ENCODE measurements at regions not wholly inside any gene's neighbourhood (a gene's known extent, or its start where the extent isn't known, plus 50 kb on each side); places are given as distances from the start of the nearest gene placed in this dataset.

DNA sequence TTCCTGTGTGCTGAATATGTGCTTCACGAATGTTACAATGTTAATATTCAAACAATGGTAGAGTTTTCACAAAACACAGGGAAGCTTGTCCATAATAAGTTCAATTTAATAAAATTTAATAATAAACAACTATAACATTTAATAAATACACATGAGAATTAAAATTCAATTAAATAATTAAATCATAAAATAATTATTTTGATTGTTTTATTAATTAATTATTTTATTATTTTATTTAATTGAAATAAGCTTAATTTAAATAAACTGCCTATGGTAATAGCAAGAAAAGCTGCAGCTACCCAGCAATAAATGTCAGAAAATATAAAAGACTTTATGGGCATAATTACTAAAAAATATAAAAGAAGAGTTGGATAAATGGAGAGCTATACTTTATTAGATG lies 149.0 kb upstream of the NFIB start:
- H3K4me1 ChIP-seq, result no peaks in the 10 kb centered on the region
- H3K27ac ChIP-seq, result no peak overlapping the region
- no peak overlapping the region for H3K4me3 ChIP-seq
- H3K27me3 ChIP-seq, result no peaks in the 10 kb centered on the region
- H3K9me3 ChIP-seq, result no peaks in the 10 kb centered on the region
- DNase-seq (ENCODE audit: low spot score in 2 of 2), result no peak
- TF ChIP-seq, protein P1, sequence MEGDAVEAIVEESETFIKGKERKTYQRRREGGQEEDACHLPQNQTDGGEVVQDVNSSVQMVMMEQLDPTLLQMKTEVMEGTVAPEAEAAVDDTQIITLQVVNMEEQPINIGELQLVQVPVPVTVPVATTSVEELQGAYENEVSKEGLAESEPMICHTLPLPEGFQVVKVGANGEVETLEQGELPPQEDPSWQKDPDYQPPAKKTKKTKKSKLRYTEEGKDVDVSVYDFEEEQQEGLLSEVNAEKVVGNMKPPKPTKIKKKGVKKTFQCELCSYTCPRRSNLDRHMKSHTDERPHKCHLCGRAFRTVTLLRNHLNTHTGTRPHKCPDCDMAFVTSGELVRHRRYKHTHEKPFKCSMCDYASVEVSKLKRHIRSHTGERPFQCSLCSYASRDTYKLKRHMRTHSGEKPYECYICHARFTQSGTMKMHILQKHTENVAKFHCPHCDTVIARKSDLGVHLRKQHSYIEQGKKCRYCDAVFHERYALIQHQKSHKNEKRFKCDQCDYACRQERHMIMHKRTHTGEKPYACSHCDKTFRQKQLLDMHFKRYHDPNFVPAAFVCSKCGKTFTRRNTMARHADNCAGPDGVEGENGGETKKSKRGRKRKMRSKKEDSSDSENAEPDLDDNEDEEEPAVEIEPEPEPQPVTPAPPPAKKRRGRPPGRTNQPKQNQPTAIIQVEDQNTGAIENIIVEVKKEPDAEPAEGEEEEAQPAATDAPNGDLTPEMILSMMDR (IDR thresholded peaks at IDR 0.05), result no peak
- intact Hi-C loops (cut with DNase I), result no loop called here
- no peaks in the 10 kb centered on the region for H3K36me3 ChIP-seq

DNA sequence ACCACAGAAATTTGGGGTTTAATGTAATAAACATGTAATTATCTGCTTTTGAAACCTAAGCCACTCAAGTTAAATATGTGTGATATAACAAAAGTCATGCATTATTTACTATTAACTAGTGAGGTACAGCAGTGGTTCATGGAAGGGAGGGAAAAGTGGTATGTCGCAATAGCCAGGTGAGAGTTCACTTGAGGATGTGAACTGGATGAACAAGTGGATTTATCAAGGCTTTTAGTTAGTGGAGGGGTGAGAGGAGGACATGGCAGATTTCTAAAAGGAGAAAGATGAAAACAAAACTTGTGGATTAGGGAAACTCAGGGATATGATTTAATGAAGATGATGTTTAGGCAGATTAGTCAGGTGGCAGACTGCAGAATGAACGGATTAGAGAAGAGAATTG lies 141.3 kb upstream of the NFIB start:
- Histone ChIP-seq H3K9me3 (no peaks in the 10 kb centered on the region), H3K4me3 (no peak overlapping the region), H3K27me3 (no peaks in the 10 kb centered on the region), H3K4me1 (no peaks in the 10 kb centered on the region), H3K27ac (no peak overlapping the region), H3K36me3 (no peaks in the 10 kb centered on the region)
- intact Hi-C loops (cut with DNase I), result no loop called here
- DNase-seq (ENCODE audit: low spot score in 2 of 2), result no peak
- TF ChIP-seq, protein P1 (IDR thresholded peaks at IDR 0.05), result no peak

DNA sequence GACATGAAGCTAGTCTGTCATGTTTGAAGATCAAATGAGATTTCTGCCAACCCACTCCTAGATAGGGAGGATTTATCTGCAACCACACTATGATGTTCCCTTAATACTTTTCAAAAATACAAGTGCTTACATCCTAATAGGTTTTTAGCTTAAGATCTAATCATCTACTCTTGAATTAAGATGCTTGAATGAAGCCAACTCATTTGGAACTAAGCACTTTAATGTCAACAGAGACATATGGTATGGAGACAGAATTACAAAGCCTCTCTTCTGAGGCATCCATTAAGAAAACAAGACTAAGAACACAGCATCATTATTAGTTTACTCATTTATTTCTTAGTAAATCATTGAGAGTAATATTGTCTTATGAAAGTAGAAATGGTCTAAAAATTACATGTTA lies 139.3 kb upstream of the NFIB start:
- no peaks in the 10 kb centered on the region for H3K9me3 ChIP-seq
- H3K4me3 ChIP-seq, result no peak overlapping the region
- TF ChIP-seq, protein P1 (IDR thresholded peaks at IDR 0.05), result no peak
- H3K27ac ChIP-seq, result no peak overlapping the region
- no peak for DNase-seq (ENCODE audit: low spot score in 2 of 2)
- no peaks in the 10 kb centered on the region for H3K4me1 ChIP-seq
- H3K36me3 ChIP-seq, result no peaks in the 10 kb centered on the region
- intact Hi-C loops (cut with DNase I), result no loop called here
- no peaks in the 10 kb centered on the region for H3K27me3 ChIP-seq

DNA sequence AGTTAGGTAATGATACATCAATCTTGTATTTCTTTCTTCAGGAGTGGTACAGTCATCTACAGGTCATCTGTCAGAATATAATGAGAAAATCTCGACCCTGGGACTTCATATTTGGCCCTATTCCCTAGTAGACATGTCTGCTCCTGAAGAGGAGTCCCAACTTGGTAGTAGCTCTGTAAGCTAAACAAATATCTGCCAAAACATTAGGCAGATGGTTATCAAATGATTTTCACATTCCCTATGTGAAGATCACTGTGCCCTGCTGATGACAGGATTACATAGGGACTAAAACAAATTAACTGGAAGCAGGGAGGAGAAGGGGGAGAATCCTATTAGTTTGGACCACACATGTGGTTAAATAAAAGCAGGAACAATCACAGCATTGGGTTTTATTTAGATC lies 138.6 kb upstream of the NFIB start:
- H3K4me1 ChIP-seq, result no peaks in the 10 kb centered on the region
- H3K27ac ChIP-seq, result no peak overlapping the region
- no peak overlapping the region for H3K4me3 ChIP-seq
- no peaks in the 10 kb centered on the region for H3K27me3 ChIP-seq
- DNase-seq (ENCODE audit: low spot score in 2 of 2), result no peak
- intact Hi-C loops (cut with DNase I), result no loop called here
- H3K36me3 ChIP-seq, result no peaks in the 10 kb centered on the region
- TF ChIP-seq, protein P1 (IDR thresholded peaks at IDR 0.05), result no peak
- no peaks in the 10 kb centered on the region for H3K9me3 ChIP-seq

DNA sequence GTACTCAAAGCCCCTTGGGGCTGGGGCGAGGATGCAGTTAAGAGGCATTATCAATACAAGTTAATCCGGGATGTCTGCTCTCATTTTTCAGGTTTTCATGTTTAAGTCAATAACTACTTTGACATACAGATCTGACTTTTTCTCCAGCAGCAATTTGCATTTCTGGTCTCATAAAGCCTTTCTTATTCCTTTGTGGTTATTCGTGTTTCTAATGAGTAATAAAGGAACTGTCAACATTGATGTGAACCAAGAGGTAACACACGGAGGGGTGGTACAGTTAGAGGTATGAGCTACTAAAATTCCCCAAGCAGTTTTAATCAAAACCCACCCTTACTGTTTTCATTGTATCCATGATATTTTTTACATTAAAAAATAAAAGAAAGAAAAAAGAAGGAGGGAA lies 138.0 kb upstream of the NFIB start:
- TF ChIP-seq, protein P1 (IDR thresholded peaks at IDR 0.05), result no peak
- Histone ChIP-seq H3K27ac (no peak overlapping the region), H3K4me3 (no peak overlapping the region), H3K9me3 (no peaks in the 10 kb centered on the region), H3K36me3 (no peaks in the 10 kb centered on the region), H3K4me1 (no peaks in the 10 kb centered on the region), H3K27me3 (no peaks in the 10 kb centered on the region)
- no peak for DNase-seq (ENCODE audit: low spot score in 2 of 2)
- intact Hi-C loops (cut with DNase I), result no loop called here

DNA sequence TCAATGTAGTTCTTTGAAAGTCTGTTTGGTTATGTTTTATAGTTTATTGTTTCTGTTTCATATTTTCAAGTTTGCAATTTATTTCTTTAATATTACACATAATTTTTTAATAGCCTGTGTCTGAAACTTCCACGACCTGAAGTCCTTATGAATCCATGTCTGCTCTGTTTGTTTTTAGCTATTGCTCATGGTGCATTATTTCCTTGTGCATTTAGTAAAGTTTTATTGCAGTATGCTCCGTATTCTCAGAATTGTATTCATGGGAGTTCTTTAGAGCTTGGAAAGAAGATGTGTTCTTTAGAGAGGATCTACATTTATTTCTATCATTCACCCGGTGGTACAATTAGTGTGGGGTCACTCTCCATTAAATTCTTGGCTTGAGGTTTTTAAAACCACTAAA lies 133.2 kb upstream of the NFIB start:
- Histone ChIP-seq H3K4me1 (no peaks in the 10 kb centered on the region), H3K27ac (no peak overlapping the region), H3K4me3 (no peak overlapping the region), H3K36me3 (no peaks in the 10 kb centered on the region), H3K9me3 (no peaks in the 10 kb centered on the region), H3K27me3 (no peaks in the 10 kb centered on the region)
- intact Hi-C loops (cut with DNase I), result no loop called here
- TF ChIP-seq, protein P1 (IDR thresholded peaks at IDR 0.05), result no peak
- DNase-seq (ENCODE audit: low spot score in 2 of 2), result no peak
